KOPT-K1 (cell line): ENCODE measurements at regions not wholly inside any gene's neighbourhood (a gene's known extent, or its start where the extent isn't known, plus 50 kb on each side); places are given as distances from the start of the nearest gene placed in this dataset.
"Not testable (repeated sequence)": the region's sequence is repeated elsewhere in the genome, so short reads cannot be mapped to it uniquely, and the experiment has no call there.

Source experiments
- H3K27ac ChIP-seq: fragments of 200-600 bp; sonication (generic); 2 replicates; pipeline ENCODE4 v1.5.1; 2016; ENCODE audit warnings: antibody characterized with exemption, mild to moderate bottlenecking, low read depth, low read length; ENCODE audit not compliant: poor library complexity, severe bottlenecking
- H3K36me3 ChIP-seq: fragments of 200-600 bp; sonication (generic); 2 replicates; pipeline ENCODE4 v1.5.1; 2017; ENCODE audit warnings: antibody characterized with exemption, mild to moderate bottlenecking, low read length, moderate library complexity; ENCODE audit not compliant: insufficient read depth
- H3K9me3 ChIP-seq: fragments of 200-600 bp; sonication (generic); 2 replicates; pipeline ENCODE4 v1.5.1; 2017; ENCODE audit warnings: antibody characterized with exemption, low read length, mild to moderate bottlenecking; ENCODE audit not compliant: insufficient read depth, poor library complexity, severe bottlenecking

DNA sequence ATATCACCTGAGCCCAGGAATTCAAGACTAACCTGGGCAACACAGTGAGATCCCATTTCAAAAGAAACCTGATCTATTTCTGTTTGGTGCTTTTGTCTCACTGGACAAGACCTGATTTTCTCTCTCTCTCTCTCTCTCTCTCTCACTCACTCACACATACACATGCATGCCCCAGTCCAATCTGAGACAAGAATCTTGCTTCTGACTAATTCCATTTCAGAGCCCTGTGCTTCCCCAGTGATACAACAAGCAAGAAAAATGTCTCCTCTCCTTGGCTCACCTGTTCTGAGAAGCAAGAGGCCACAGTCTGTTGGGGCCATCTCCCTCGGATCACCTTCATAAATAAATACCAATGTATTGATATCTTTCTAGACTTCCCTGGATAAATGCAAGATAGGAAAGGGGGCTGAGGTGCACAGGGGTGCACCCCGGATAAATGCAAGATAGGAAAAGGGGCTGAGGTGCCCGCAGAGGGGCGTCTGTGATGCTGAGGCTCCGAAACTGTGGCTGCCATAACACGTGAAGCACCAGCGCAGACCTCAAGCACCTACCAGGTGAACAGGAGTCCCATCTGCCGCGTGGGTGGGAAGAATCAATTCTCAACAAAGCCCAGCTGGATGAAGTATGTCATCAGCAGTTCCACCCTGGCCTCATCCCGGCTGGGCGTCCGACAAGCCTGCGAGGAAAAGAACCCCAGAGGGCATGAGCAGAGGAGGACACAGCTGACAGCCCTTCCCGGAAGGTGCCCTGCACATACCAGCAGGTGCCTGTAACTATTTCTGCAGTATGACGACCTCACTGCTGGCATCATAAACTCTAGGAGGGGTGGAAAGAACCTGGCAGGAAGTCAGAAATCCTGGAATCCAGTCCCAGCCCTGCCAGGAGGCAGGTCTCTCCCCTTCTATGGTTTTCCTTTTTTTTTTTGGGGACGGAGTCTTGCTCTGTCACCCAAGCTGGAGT is 280.0 kb downstream of the GOLGA6L6 start:
- H3K9me3 ChIP-seq, H3K27ac ChIP-seq, H3K36me3 ChIP-seq: not testable (repeated sequence)

GRCh38 chr15:20260650-20261049 is 280.9 kb downstream of the GOLGA6L6 start:
- H3K27ac ChIP-seq, H3K9me3 ChIP-seq, H3K36me3 ChIP-seq: not testable (repeated sequence)

- H3K36me3 ChIP-seq, H3K9me3 ChIP-seq, H3K27ac ChIP-seq: not testable (repeated sequence)
These were observed 281.9 kb downstream of the GOLGA6L6 start for GRCh38 chr15:20259559-20260190.

DNA sequence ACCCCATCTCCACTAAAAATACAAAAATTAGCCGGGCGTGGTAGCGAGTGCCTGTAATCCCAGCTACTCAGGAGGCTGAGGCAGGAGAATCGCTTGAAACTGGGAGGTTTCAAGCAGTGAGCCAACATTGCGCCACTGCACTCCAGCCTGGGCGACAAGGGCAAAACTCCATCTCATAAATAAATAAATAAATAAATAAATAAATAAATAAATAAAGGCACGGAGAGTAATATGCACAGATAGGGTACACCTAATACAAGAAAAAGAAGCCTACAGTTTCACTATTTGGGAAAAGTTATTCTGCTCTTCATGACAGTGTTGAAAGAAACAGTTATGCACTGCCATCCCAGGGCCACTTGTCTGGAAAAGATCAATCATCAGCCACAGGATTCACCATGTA is 285.2 kb downstream of the GOLGA6L6 start:
- H3K9me3 ChIP-seq, H3K27ac ChIP-seq, H3K36me3 ChIP-seq: not testable (repeated sequence)

- not testable (repeated sequence) for H3K27ac ChIP-seq, H3K36me3 ChIP-seq, H3K9me3 ChIP-seq
These were observed 286.0 kb downstream of the GOLGA6L6 start for GRCh38 chr15:20255641-20256040.

- H3K9me3 ChIP-seq, H3K36me3 ChIP-seq, H3K27ac ChIP-seq: not testable (repeated sequence)
These were observed 288.5 kb downstream of the GOLGA6L6 start for GRCh38 chr15:20253047-20253615.

DNA sequence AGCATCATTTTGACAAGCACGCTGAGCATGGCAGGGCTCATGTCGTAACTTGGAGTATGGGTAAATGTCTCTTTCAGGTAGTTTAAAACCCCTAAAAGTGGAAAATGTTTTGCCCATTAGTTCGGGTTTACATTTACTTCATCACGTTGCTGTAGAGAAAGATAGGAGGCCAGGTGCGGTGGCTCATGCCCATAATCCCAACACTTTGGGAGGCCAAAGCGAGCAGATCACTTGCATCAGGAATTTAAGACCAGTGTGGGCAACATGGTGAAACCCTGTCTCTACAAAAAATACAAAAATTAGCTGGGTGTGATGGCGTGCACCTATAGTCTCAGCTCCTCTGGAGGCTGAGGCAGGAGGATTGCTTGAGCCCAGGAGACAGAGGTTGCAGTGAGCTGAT is 289.6 kb downstream of the GOLGA6L6 start:
- not testable (repeated sequence) for H3K27ac ChIP-seq, H3K36me3 ChIP-seq, H3K9me3 ChIP-seq

- H3K36me3 ChIP-seq, H3K9me3 ChIP-seq, H3K27ac ChIP-seq: not testable (repeated sequence)
These were observed 290.2 kb downstream of the GOLGA6L6 start for GRCh38 chr15:20251214-20252005.

GRCh38 chr15:20250206-20250605 is 291.4 kb downstream of the GOLGA6L6 start:
- not testable (repeated sequence) for H3K36me3 ChIP-seq, H3K9me3 ChIP-seq, H3K27ac ChIP-seq

DNA sequence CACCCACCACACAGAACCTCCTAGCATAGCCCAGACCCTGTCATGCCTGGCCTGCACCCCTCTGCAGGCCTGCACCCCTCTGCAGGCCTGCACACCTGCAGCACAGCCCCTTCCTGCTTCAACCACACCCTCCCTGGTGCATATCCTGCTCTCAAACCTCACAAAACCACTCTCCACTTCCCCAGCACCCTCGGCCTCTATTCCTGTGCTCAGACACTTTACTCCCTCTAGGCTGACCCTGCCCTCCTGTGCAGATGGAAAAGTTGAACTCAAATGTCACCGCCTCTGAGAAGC is 292.0 kb downstream of the GOLGA6L6 start:
- H3K9me3 ChIP-seq, H3K27ac ChIP-seq, H3K36me3 ChIP-seq: not testable (repeated sequence)

- H3K27ac ChIP-seq, H3K9me3 ChIP-seq: not testable (repeated sequence)
These were observed 293.2 kb downstream of the GOLGA6L6 start for GRCh38 chr15:20248434-20248833.

GRCh38 chr15:20247137-20247536 is 294.5 kb downstream of the GOLGA6L6 start:
- H3K36me3 ChIP-seq, H3K27ac ChIP-seq, H3K9me3 ChIP-seq: not testable (repeated sequence)

More at GRCh38 chr15:20248434-20248833, 293.2 kb downstream of the GOLGA6L6 start:
- H3K36me3 ChIP-seq = not testable (repeated sequence)

- H3K9me3 ChIP-seq, H3K27ac ChIP-seq, H3K36me3 ChIP-seq: not testable (repeated sequence)
These were observed 295.0 kb downstream of the GOLGA6L6 start for GRCh38 chr15:20246624-20247023.

GRCh38 chr15:20245856-20246255 is 295.7 kb downstream of the GOLGA6L6 start:
- not testable (repeated sequence) for H3K36me3 ChIP-seq, H3K9me3 ChIP-seq, H3K27ac ChIP-seq

DNA sequence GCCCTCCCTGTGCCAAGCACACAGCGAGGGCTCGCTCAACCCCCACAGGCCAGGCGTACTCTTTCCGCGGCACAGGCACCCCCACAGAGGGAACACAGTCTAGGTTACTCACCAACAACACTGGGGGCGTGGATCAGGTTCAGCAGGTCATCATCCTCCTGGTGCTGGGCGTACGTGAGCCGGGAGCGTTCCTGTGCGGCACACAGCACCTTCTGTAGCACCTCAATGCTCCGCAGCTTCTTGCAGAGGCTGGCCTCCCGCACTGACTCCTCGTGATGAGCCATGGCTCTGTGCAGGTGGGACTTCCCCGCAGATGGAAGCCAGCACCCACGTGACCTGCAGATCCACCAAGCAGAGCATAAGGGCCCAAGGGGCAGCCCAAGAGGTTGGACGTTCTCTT is 296.8 kb downstream of the GOLGA6L6 start:
- not testable (repeated sequence) for H3K36me3 ChIP-seq, H3K27ac ChIP-seq, H3K9me3 ChIP-seq
